ENCODE measurements at regions not wholly inside any gene's neighbourhood (a gene's known extent, or its start where the extent isn't known, plus 50 kb on each side); places are given as distances from the start of the nearest gene placed in this dataset.

- TF ChIP-seq JUN (IDR thresholded peaks at IDR 0.05) (no peak), RCOR1 (IDR thresholded peaks at IDR 0.05; ENCODE audit: low read depth, low read length) (no peak), CTCF (IDR thresholded peaks at IDR 0.05) (no peak), CEBPB (IDR thresholded peaks at IDR 0.05) (no peak), POLR2A (IDR thresholded peaks at IDR 0.05; ENCODE audit: low read length) (no peak), E2F6 (IDR thresholded peaks at IDR 0.05; ENCODE audit: borderline replicate concordance, low read depth) (no peak), RFX5 (IDR thresholded peaks at IDR 0.05) (no peak), ESRRA (IDR thresholded peaks at IDR 0.05; ENCODE audit: borderline replicate concordance, low read length) (no peak), BHLHE40 (IDR thresholded peaks at IDR 0.05; ENCODE audit: low read depth, low read length) (no peak)
Observed at GRCh38 chr10:20623546-20623945, 273.6 kb downstream of the NEBL start.

Measured in A549 (cell line).